Neural crest cell (in vitro differentiated cells): ENCODE measurements at regions not wholly inside any gene's neighbourhood (a gene's known extent, or its start where the extent isn't known, plus 50 kb on each side); places are given as distances from the start of the nearest gene placed in this dataset.
"Not testable (repeated sequence)": the region's sequence is repeated elsewhere in the genome, so short reads cannot be mapped to it uniquely, and the experiment has no call there.

Source experiments
- DNase-seq: peaks from one replicate; pipeline ENCODE4 v3.0.0; 2021; ENCODE audit warnings: low read depth, mixed read lengths, low spot score
- H3K27ac Mint-ChIP-seq: one replicate; pipeline ENCODE4 v1.8.0; 2021; ENCODE audit warnings: mild to moderate bottlenecking, mixed read lengths; ENCODE audit not compliant: unreplicated experiment
- H3K27me3 Mint-ChIP-seq: 2 replicates; pipeline ENCODE4 v1.8.0; 2021; ENCODE audit warnings: low read depth, mild to moderate bottlenecking, mixed read lengths
- H3K36me3 Mint-ChIP-seq: 2 replicates; pipeline ENCODE4 v1.8.0; 2021; ENCODE audit warnings: low read depth, mild to moderate bottlenecking, mixed read lengths
- H3K4me1 Mint-ChIP-seq: 2 replicates; pipeline ENCODE4 v1.8.0; 2021; ENCODE audit warnings: mixed read lengths
- H3K4me3 Mint-ChIP-seq: one replicate; pipeline ENCODE4 v1.8.0; 2021; ENCODE audit warnings: mild to moderate bottlenecking, mixed read lengths
- H3K9me3 Mint-ChIP-seq: 2 replicates; pipeline ENCODE4 v1.8.0; 2021; ENCODE audit warnings: mixed read lengths
- TF ChIP-seq, protein P1 (sequence below): fragments of 200-600 bp; sonication (generic); conservative IDR thresholded peaks from 2 replicates; pipeline ENCODE4 v1.5.0; 2021; ENCODE audit warnings: antibody characterized with exemption, mild to moderate bottlenecking

DNA sequence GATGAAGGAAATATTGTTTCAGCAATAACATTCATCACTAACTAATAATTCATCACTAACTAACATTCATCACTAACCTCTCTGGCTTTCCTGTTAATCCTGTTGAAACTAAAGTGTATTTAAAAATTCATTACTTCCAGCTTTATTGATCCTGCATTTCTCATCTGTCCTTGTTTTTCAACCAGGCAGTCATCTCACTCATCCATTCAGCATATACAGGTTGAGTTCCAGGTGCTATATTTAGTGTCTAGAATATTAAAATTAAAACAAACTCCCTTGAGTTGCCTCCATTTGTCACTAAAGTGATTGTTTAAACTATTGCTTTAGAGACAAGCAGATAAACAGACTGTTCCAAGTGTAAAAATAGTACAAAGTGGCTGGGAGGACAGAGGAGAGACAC lies 58.1 kb downstream of the ATXN7L3B start:
- H3K9me3 Mint-ChIP-seq, result peaks cover 7% of the 10 kb centered on the region
- H3K4me3 Mint-ChIP-seq, result no peak overlapping the region
- H3K4me1 Mint-ChIP-seq, result no peaks in the 10 kb centered on the region
- no peak overlapping the region for H3K27ac Mint-ChIP-seq
- TF ChIP-seq, protein P1, sequence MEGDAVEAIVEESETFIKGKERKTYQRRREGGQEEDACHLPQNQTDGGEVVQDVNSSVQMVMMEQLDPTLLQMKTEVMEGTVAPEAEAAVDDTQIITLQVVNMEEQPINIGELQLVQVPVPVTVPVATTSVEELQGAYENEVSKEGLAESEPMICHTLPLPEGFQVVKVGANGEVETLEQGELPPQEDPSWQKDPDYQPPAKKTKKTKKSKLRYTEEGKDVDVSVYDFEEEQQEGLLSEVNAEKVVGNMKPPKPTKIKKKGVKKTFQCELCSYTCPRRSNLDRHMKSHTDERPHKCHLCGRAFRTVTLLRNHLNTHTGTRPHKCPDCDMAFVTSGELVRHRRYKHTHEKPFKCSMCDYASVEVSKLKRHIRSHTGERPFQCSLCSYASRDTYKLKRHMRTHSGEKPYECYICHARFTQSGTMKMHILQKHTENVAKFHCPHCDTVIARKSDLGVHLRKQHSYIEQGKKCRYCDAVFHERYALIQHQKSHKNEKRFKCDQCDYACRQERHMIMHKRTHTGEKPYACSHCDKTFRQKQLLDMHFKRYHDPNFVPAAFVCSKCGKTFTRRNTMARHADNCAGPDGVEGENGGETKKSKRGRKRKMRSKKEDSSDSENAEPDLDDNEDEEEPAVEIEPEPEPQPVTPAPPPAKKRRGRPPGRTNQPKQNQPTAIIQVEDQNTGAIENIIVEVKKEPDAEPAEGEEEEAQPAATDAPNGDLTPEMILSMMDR, result no peak
- H3K27me3 Mint-ChIP-seq, result no peaks in the 10 kb centered on the region
- peaks cover 4% of the 10 kb centered on the region for H3K36me3 Mint-ChIP-seq
- DNase-seq, result no peak

DNA sequence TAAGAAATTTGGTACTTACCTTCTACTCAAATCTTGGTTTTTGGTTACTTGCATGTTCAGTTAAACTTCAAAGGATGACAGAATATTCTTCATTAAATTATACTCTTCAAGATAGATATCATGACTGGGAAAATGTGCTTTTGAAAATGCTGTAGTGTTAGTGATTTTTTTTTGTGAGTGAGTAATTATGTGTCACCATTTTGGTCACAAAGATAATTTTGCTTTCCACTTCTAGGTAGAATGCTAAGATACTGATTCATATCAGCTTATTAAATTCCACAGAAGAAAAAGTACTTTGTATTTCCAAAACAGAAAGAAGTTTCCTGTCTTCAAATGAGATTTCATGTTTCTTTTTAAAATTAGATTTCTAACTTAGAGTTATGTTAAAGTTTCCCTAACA lies 61.2 kb downstream of the ATXN7L3B start:
- Mint-ChIP-seq H3K4me3 (no peak overlapping the region), H3K27me3 (no peaks in the 10 kb centered on the region), H3K36me3 (peaks cover 4% of the 10 kb centered on the region), H3K9me3 (peaks cover 7% of the 10 kb centered on the region), H3K4me1 (no peaks in the 10 kb centered on the region), H3K27ac (no peak overlapping the region)
- DNase-seq, result no peak
- TF ChIP-seq, protein P1, result no peak

DNA sequence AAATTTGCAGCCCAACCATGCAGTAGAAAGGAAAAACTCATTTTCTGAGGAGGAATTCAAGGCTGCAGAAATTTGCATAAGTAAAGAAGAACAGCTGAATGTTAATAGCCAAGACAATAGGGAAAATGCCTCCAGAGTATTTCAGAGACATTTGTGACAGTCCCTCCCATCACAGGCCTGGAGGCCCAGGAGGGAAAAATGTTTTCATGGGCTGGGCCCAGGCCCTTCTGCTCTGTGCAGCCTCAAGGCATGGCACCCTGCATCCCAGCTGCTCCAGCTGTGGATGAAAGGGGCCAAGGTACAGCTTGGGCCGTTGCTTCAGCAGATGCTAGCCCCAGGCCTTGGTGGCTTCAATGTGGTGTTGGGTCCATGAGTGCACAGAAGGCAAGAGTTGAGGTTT lies 62.3 kb downstream of the ATXN7L3B start:
- Mint-ChIP-seq H3K36me3 (peaks cover 4% of the 10 kb centered on the region), H3K4me1 (no peaks in the 10 kb centered on the region), H3K27ac (no peak overlapping the region), H3K27me3 (no peaks in the 10 kb centered on the region), H3K9me3 (peaks cover 7% of the 10 kb centered on the region), H3K4me3 (no peak overlapping the region)
- TF ChIP-seq, protein P1, result no peak
- DNase-seq, result no peak

DNA sequence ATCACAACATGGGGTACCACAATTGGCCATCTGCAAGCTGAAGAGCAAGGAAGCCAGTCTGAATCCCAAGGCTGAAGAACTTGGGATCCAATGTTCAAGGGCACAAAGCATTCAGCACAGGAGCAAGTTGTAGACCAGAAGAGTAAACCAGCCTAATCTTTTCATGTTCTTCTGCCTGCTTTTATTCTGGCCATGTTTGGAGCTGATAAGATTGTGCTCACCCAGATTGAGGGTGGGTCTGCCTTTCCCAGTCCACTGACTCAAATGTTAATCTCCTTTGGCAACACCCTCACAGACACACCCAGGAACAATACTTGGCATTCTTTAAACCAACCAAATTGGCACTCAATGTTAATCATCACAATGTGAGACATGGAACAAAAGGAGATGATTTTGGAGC lies 63.2 kb downstream of the ATXN7L3B start:
- not testable (repeated sequence) for H3K4me3 Mint-ChIP-seq, H3K4me1 Mint-ChIP-seq, H3K9me3 Mint-ChIP-seq, DNase-seq, H3K27me3 Mint-ChIP-seq, H3K27ac Mint-ChIP-seq, H3K36me3 Mint-ChIP-seq

DNA sequence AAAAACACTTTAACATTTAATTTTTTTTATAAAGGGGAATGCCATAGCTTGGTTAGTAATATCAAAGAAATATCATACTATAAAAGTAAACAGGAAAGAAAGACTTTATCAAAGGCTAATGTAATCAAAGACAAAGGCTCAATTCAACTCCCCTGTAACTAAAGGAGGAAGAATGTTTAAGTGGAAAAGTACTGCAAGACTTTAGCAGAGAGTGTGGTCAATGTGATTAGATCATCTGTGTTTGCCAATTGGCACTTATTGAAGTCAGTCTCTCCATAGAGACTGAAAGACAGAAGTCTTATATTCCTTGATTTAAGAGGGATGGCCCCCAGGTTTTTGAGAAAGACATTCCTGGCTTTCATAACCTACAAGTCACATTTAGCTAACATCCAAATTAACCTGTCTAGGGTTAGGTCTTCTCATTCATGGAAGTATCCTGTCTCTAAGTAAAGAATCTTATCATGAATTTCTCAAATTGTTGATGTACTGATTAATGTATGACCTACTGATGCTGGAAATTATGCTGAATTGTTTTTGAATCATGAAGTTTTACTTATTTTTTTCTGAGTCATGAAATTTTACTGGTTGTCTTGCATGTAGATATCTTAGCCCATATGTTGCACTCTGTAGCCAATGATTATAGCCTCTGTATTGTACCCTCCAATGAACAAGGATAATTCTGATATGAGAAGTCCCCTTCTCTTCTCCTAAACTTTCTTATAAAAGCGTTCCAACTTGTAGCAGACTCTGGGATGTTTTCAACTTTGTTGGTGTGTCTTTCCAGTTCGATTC lies 65.4 kb downstream of the ATXN7L3B start:
- DNase-seq, result no peak
- Mint-ChIP-seq H3K27me3 (no peaks in the 10 kb centered on the region), H3K4me1 (no peaks in the 10 kb centered on the region), H3K36me3 (peaks cover 4% of the 10 kb centered on the region), H3K4me3 (no peak overlapping the region), H3K27ac (no peak overlapping the region), H3K9me3 (peaks cover 7% of the 10 kb centered on the region)
- TF ChIP-seq, protein P1, result no peak

DNA sequence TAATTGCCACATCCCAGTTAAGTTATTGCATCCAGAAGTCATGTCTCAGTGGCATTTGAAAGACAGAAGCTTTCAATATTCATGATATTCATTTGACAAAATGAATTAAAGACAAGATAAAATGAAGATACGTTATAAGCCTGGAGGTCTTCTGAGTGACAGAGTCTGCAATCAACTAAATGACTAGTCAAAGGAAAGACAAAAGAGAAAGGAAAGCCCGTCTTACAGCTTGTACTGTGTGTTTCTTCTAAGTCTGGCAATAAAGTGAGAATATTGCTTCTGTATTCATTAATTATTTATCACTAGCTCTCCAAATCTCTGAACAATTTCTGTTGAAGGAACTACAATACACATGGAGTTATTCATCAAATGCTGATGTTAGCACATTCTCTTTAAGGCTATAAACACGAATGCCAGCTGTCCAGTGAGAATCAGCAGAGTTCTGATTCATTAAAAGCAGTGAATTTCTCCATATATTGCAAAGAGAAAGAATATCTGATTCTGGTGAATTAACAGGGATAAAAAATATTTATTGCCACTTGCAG lies 70.7 kb downstream of the ATXN7L3B start:
- no peak for DNase-seq
- Mint-ChIP-seq H3K4me3 (no peak overlapping the region), H3K27me3 (peaks cover 5% of the 10 kb centered on the region), H3K9me3 (no peaks in the 10 kb centered on the region), H3K36me3 (no peaks in the 10 kb centered on the region), H3K4me1 (no peaks in the 10 kb centered on the region), H3K27ac (no peak overlapping the region)
- TF ChIP-seq, protein P1, result no peak
